Nephron progenitor cell (in vitro differentiated cells): ENCODE measurements at regions not wholly inside any gene's neighbourhood (a gene's known extent, or its start where the extent isn't known, plus 50 kb on each side); places are given as distances from the start of the nearest gene placed in this dataset.

Experiments
- DNase-seq: peaks from one replicate; pipeline ENCODE4 v3.0.0; 2021
- H3K27ac Mint-ChIP-seq: 2 replicates; pipeline ENCODE4 v1.8.0; 2021; ENCODE audit warnings: mild to moderate bottlenecking, moderate library complexity, mixed read lengths
- H3K27me3 Mint-ChIP-seq: 2 replicates; pipeline ENCODE4 v1.8.0; 2021; ENCODE audit warnings: mild to moderate bottlenecking, low read depth, mixed read lengths; ENCODE audit not compliant: poor library complexity
- H3K36me3 Mint-ChIP-seq: 2 replicates; pipeline ENCODE4 v1.8.0; 2021; ENCODE audit warnings: low read depth, mixed read lengths
- H3K4me1 Mint-ChIP-seq: 2 replicates; pipeline ENCODE4 v1.8.0; 2021; ENCODE audit warnings: mixed read lengths
- H3K4me3 Mint-ChIP-seq: 2 replicates; pipeline ENCODE4 v1.8.0; 2021; ENCODE audit warnings: mild to moderate bottlenecking, moderate library complexity, mixed read lengths
- H3K9me3 Mint-ChIP-seq: 2 replicates; pipeline ENCODE4 v1.8.0; 2021; ENCODE audit warnings: mild to moderate bottlenecking, moderate library complexity, mixed read lengths
- TF ChIP-seq, protein P1 (sequence below): fragments of 200-600 bp; sonication (generic); IDR thresholded peaks from 2 replicates; pipeline ENCODE4 v1.5.0; 2021; ENCODE audit warnings: antibody characterized with exemption

DNA sequence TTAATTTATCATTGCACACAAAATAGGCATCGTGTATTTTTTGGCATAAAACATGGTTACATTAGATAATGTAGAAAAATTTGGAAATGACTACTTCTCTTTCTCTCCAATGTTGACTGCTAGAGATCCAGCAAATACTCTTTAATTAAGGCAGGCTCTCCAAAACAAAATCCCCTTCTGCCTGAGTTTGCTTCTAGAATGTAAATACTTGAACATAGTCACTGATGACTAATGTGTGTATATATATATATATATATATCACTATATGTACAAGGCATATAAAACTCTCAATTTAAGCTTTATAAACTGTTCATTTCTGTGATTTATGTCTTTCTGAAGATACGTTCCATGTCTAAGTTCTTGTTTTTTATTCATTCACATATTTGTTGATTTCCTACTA is 67.2 kb upstream of the CAMK2D start:
- peaks cover 3% of the 10 kb centered on the region for H3K27me3 Mint-ChIP-seq
- H3K4me1 Mint-ChIP-seq: peaks cover 5% of the 10 kb centered on the region
- TF ChIP-seq, protein P1, sequence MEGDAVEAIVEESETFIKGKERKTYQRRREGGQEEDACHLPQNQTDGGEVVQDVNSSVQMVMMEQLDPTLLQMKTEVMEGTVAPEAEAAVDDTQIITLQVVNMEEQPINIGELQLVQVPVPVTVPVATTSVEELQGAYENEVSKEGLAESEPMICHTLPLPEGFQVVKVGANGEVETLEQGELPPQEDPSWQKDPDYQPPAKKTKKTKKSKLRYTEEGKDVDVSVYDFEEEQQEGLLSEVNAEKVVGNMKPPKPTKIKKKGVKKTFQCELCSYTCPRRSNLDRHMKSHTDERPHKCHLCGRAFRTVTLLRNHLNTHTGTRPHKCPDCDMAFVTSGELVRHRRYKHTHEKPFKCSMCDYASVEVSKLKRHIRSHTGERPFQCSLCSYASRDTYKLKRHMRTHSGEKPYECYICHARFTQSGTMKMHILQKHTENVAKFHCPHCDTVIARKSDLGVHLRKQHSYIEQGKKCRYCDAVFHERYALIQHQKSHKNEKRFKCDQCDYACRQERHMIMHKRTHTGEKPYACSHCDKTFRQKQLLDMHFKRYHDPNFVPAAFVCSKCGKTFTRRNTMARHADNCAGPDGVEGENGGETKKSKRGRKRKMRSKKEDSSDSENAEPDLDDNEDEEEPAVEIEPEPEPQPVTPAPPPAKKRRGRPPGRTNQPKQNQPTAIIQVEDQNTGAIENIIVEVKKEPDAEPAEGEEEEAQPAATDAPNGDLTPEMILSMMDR: no peak
- no peaks in the 10 kb centered on the region for H3K36me3 Mint-ChIP-seq
- DNase-seq: no peak
- H3K9me3 Mint-ChIP-seq: no peaks in the 10 kb centered on the region
- no peak overlapping the region for H3K27ac Mint-ChIP-seq
- H3K4me3 Mint-ChIP-seq: no peak overlapping the region

DNA sequence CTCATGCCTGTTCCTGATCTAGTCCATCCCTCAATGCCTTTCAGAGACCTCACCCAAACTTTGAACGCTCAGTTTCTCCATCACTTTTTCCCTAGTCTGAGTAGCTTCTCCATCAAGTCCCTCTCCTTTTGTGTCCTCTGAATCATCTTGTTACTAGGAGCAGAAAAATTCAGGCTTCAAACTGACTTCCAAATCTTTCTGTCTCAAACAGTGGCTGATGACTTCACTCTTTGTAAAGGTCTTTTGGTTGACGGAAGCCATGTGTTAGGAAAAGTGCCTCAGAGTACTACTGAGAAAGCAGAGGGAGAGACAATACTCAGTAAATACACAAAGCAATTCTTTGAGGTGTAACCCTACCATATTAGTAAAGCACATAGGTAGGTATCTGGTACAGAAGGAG is 65.7 kb upstream of the CAMK2D start:
- H3K36me3 Mint-ChIP-seq: no peaks in the 10 kb centered on the region
- no peak overlapping the region for H3K27ac Mint-ChIP-seq
- no peaks in the 10 kb centered on the region for H3K27me3 Mint-ChIP-seq
- no peaks in the 10 kb centered on the region for H3K9me3 Mint-ChIP-seq
- peaks cover 12% of the 10 kb centered on the region for H3K4me1 Mint-ChIP-seq
- DNase-seq: no peak
- no peak overlapping the region for H3K4me3 Mint-ChIP-seq
- TF ChIP-seq, protein P1: no peak

DNA sequence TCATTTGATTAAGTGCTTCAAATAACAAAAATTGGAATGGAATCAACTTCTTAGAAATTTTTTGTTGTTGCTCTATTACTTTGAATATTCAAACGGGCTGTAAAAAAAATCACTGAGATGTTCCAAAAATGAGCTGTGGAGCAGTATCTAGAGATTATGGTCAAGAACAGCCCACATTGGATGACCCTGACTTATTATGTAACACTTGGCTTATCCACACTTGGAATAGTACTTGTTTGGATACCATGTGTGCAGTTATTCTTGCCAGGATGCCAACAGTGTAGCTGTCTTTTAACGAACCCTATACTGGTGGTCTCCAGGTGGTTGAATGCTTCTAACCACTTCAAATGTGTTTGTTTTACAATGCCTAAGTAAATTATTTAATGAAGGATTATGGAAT is 64.9 kb upstream of the CAMK2D start:
- Mint-ChIP-seq H3K36me3 (no peaks in the 10 kb centered on the region), H3K9me3 (no peaks in the 10 kb centered on the region), H3K27me3 (no peaks in the 10 kb centered on the region), H3K27ac (no peak overlapping the region), H3K4me3 (no peak overlapping the region), H3K4me1 (peaks cover 18% of the 10 kb centered on the region)
- TF ChIP-seq, protein P1: no peak
- no peak for DNase-seq

DNA sequence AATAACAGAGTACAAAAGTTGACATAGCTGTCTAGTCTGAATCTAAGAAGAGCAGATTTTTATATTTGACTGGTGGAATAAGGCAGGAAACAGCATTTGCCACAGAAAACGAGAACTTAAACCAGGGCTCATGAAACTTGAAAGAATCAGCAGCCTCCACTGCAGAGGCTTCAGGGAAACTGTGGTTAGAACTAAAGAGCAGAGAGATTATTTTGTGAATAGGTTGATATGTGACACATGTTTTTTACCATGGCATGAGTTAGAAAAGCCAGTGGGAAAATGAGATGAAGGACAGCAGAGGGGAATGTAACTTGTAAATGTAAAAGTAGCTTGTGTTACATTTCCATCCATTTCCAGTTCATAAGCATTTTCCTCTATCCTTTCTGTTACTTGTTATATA is 63.7 kb upstream of the CAMK2D start:
- no peaks in the 10 kb centered on the region for H3K27me3 Mint-ChIP-seq
- DNase-seq: no peak
- H3K9me3 Mint-ChIP-seq: no peaks in the 10 kb centered on the region
- no peak overlapping the region for H3K4me3 Mint-ChIP-seq
- peaks cover 18% of the 10 kb centered on the region for H3K4me1 Mint-ChIP-seq
- TF ChIP-seq, protein P1: no peak
- H3K27ac Mint-ChIP-seq: peak overlapping the region; percentile 32
- H3K36me3 Mint-ChIP-seq: no peaks in the 10 kb centered on the region

DNA sequence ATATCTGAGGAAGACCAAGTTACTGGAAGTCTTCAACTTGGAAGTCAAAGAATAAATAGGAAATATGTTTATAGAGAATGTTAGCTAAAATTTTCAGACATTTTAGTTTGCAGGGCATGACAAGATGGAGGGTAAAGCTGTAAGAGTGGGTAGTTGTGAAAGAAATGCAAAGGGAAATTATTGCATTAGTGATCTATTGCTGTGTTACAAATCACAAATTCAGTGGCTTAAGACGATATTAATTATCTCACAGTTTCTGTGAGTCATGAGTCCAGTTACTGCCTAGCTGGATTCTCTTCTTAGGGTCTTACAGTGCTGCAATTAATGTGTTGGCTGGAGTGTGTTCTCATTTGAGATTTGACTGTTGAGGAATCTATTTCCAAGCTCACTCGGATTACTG is 62.9 kb upstream of the CAMK2D start:
- H3K4me1 Mint-ChIP-seq: peaks cover 18% of the 10 kb centered on the region
- TF ChIP-seq, protein P1: no peak
- no peak for DNase-seq
- no peak overlapping the region for H3K27ac Mint-ChIP-seq
- H3K9me3 Mint-ChIP-seq: no peaks in the 10 kb centered on the region
- no peaks in the 10 kb centered on the region for H3K27me3 Mint-ChIP-seq
- no peaks in the 10 kb centered on the region for H3K36me3 Mint-ChIP-seq
- H3K4me3 Mint-ChIP-seq: no peak overlapping the region

DNA sequence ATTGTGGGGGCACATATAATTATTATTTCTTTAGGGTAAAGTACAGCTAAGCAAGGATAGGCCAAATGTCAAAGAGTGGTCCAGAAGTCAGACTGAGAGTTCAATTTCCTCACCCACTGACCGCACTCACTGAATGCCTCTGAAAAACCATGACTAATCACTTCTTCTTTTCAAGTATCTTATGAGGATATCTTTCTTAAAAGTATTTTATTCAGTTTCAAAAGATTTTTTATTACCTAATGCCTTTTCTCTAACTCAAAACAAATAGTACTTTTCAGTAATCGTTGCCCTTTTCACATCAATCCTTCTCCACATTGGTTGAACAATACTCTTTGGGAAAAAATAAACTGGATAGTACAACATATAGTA is 61.7 kb upstream of the CAMK2D start:
- Mint-ChIP-seq H3K4me1 (peaks cover 18% of the 10 kb centered on the region), H3K4me3 (no peak overlapping the region), H3K27ac (no peak overlapping the region), H3K27me3 (no peaks in the 10 kb centered on the region), H3K36me3 (no peaks in the 10 kb centered on the region), H3K9me3 (no peaks in the 10 kb centered on the region)
- TF ChIP-seq, protein P1: no peak
- no peak for DNase-seq
